Loucy (cell line): ENCODE measurements at regions not wholly inside any gene's neighbourhood (a gene's known extent, or its start where the extent isn't known, plus 50 kb on each side); places are given as distances from the start of the nearest gene placed in this dataset.

Source experiments
- CTCF ChIP-seq: fragments of 200-600 bp; sonication (generic); conservative IDR thresholded peaks from 2 replicates; pipeline ENCODE4 v1.5.1; 2014; ENCODE audit warnings: mild to moderate bottlenecking, antibody characterized with exemption, low read length
- EZH2phosphoT487 ChIP-seq: fragments of 200-600 bp; IDR thresholded peaks from 2 replicates; pipeline ENCODE4 v1.6.1; 2018; ENCODE audit warnings: antibody characterized with exemption, mild to moderate bottlenecking, moderate library complexity, borderline replicate concordance

- TF ChIP-seq CTCF (no peak), EZH2phosphoT487 (no peak)
Observed at GRCh38 chr18:55967019-55967418, 379.0 kb upstream of the TCF4 start.
